ENCODE measurements at regions not wholly inside any gene's neighbourhood (a gene's known extent, or its start where the extent isn't known, plus 50 kb on each side); places are given as distances from the start of the nearest gene placed in this dataset.

DNA sequence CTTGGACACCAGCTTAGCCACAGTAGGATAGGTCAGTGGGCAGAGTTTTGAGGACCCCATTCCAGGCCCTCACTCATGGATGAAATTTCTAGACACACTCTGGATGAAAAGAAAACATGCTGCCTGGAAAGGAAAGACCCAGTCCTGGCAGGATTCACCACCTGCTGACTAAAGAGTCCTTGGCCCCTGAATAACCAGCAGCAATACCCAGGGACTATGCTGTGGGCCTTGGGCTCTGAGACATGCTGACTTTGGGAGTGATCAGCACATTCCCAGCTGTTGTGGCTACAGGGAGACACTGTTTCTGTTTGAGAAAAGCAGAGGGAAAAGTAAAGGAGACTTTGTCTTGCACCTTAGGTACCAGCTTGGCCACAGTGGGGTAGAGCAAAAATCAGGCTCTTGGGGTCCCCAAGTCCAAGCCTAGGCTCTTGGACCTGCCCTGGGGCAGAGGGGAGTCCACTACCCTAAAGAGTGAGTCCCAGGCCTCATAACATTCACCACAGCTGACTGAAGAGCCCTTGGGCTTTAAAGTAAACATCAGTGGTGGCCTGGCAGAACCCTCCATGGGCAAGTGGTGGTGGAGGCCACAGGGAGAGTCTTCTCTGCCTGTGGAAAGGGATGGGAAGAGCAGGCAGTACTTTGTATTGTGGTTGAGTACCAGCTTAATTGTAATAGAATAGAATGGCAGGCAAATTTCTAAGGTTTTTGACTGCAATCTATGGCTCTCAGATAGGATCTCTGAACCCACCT lies 516.8 kb downstream of the BCKDHB start:
- TF ChIP-seq FOXP2 (optimal IDR thresholded peaks at IDR 0.05; ENCODE audit: borderline replicate concordance, extremely low read depth, extremely low read length, insufficient read depth), result no peak
- TF ChIP-seq, protein P1, sequence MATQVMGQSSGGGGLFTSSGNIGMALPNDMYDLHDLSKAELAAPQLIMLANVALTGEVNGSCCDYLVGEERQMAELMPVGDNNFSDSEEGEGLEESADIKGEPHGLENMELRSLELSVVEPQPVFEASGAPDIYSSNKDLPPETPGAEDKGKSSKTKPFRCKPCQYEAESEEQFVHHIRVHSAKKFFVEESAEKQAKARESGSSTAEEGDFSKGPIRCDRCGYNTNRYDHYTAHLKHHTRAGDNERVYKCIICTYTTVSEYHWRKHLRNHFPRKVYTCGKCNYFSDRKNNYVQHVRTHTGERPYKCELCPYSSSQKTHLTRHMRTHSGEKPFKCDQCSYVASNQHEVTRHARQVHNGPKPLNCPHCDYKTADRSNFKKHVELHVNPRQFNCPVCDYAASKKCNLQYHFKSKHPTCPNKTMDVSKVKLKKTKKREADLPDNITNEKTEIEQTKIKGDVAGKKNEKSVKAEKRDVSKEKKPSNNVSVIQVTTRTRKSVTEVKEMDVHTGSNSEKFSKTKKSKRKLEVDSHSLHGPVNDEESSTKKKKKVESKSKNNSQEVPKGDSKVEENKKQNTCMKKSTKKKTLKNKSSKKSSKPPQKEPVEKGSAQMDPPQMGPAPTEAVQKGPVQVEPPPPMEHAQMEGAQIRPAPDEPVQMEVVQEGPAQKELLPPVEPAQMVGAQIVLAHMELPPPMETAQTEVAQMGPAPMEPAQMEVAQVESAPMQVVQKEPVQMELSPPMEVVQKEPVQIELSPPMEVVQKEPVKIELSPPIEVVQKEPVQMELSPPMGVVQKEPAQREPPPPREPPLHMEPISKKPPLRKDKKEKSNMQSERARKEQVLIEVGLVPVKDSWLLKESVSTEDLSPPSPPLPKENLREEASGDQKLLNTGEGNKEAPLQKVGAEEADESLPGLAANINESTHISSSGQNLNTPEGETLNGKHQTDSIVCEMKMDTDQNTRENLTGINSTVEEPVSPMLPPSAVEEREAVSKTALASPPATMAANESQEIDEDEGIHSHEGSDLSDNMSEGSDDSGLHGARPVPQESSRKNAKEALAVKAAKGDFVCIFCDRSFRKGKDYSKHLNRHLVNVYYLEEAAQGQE (IDR thresholded peaks at IDR 0.05; ENCODE audit: insufficient read depth in 1 of 2, low read depth in 2 of 2, low read length in 2 of 2), result no peak

DNA sequence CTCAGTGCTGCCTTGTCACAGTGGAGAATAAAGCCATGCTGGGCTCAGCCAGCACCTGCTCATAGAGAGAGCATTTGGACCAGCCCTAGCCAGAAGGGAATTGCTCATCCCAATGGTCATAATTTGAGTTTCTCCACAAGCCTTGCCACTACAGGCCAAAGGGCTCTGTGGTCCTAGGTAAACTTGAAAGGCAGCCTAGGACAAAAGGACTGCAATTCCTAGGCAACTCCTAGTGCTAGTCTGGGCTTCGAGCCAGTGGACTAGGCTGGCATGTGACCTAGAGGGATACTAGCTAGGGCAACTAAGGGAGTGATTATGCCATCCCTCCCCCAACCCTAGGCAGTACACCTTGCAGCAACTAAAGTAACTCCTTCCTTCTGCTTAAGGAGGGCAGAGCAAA lies 516.2 kb downstream of the BCKDHB start:
- no peak for TF ChIP-seq SIN3A (IDR thresholded peaks at IDR 0.05; ENCODE audit: borderline replicate concordance, insufficient read depth, low read length)
- no peak for TF ChIP-seq POLR2AphosphoS5 (IDR thresholded peaks at IDR 0.05; ENCODE audit: low read depth, low read length)
- TF ChIP-seq, protein P1 (IDR thresholded peaks at IDR 0.05; ENCODE audit: insufficient read depth in 1 of 2, low read depth in 2 of 2, low read length in 2 of 2), result no peak
- no peak for TF ChIP-seq FOXP2 (optimal IDR thresholded peaks at IDR 0.05; ENCODE audit: borderline replicate concordance, extremely low read depth, extremely low read length, insufficient read depth)

DNA sequence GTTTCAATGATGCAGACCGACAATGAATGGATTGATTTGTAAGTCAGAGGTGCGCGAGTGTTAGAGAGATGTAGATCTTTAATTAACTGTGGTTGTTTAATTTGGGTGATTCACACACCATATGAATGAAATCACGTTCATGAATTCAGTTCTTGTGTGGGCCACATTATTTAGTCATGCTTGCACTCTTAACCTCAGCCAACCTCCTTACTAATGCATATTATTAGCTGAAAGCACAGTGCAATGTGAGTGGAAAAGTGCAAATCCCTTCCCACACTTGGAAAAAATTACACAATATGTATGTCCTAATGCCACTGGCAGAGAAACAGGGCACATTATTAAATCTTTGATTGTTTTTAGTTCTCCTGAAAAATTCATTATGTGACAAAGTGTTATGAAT lies 512.5 kb downstream of the BCKDHB start:
- no peak for TF ChIP-seq POLR2AphosphoS5 (IDR thresholded peaks at IDR 0.05; ENCODE audit: low read depth, low read length)
- TF ChIP-seq TAF1 (IDR thresholded peaks at IDR 0.05; ENCODE audit: borderline replicate concordance, insufficient read depth, low read length), result no peak
- TF ChIP-seq, protein P1 (IDR thresholded peaks at IDR 0.05; ENCODE audit: insufficient read depth in 1 of 2, low read depth in 2 of 2, low read length in 2 of 2), result no peak
- no peak for TF ChIP-seq FOXP2 (optimal IDR thresholded peaks at IDR 0.05; ENCODE audit: borderline replicate concordance, extremely low read depth, extremely low read length, insufficient read depth)
- no peak for TF ChIP-seq SIN3A (IDR thresholded peaks at IDR 0.05; ENCODE audit: borderline replicate concordance, insufficient read depth, low read length)

DNA sequence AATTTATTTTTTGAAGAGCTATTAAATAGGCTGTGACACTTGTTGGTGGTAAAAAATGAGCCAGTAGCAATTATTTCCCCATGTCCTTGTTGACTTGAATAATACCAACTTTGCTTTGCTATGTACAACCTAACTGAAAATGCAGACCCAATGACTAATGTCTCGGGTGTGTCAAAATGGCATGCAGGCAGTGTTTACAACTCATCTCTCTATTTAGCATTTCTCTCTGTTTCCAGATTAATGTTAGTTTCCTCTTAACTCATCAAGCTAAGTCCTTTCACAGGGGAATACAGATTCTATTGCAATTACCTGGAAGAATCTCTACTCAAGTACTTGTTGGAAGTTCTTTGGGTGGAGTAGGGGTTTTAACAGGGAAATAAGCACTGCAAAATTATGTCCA lies 504.4 kb downstream of the BCKDHB start:
- TF ChIP-seq SIN3A (IDR thresholded peaks at IDR 0.05; ENCODE audit: borderline replicate concordance, insufficient read depth, low read length) (no peak), FOXP2 (optimal IDR thresholded peaks at IDR 0.05; ENCODE audit: borderline replicate concordance, extremely low read depth, extremely low read length, insufficient read depth) (no peak), POLR2AphosphoS5 (IDR thresholded peaks at IDR 0.05; ENCODE audit: low read depth, low read length) (no peak), TAF1 (IDR thresholded peaks at IDR 0.05; ENCODE audit: borderline replicate concordance, insufficient read depth, low read length) (no peak)
- TF ChIP-seq, protein P1 (IDR thresholded peaks at IDR 0.05; ENCODE audit: insufficient read depth in 1 of 2, low read depth in 2 of 2, low read length in 2 of 2), result no peak

DNA sequence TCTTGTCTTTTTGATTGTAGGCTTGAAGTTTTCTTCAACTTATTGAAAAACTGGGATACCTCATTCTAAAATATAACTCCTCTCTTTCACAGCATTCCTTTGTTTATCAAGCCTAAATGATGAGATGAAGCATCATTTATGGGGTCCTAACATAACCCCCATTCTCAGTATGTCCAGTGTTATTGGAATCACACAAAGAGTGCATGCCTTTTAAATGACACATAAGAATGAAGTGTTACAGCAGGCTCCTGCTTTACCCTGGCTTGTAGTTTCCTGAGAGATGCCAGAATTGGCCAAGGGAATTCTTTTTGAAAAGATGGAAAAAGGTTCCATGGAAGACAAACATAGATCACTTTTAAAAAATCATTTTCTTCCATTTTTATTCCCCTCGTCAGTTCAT lies 502.4 kb downstream of the BCKDHB start:
- TF ChIP-seq SIN3A (IDR thresholded peaks at IDR 0.05; ENCODE audit: borderline replicate concordance, insufficient read depth, low read length), result no peak
- TF ChIP-seq TAF1 (IDR thresholded peaks at IDR 0.05; ENCODE audit: borderline replicate concordance, insufficient read depth, low read length), result no peak
- no peak for TF ChIP-seq POLR2AphosphoS5 (IDR thresholded peaks at IDR 0.05; ENCODE audit: low read depth, low read length)
- TF ChIP-seq FOXP2 (optimal IDR thresholded peaks at IDR 0.05; ENCODE audit: borderline replicate concordance, extremely low read depth, extremely low read length, insufficient read depth), result no peak
- TF ChIP-seq, protein P1 (IDR thresholded peaks at IDR 0.05; ENCODE audit: insufficient read depth in 1 of 2, low read depth in 2 of 2, low read length in 2 of 2), result no peak

Measured in PFSK-1 (cell line).